ENCODE measurements at regions not wholly inside any gene's neighbourhood (a gene's known extent, or its start where the extent isn't known, plus 50 kb on each side); places are given as distances from the start of the nearest gene placed in this dataset.

DNA sequence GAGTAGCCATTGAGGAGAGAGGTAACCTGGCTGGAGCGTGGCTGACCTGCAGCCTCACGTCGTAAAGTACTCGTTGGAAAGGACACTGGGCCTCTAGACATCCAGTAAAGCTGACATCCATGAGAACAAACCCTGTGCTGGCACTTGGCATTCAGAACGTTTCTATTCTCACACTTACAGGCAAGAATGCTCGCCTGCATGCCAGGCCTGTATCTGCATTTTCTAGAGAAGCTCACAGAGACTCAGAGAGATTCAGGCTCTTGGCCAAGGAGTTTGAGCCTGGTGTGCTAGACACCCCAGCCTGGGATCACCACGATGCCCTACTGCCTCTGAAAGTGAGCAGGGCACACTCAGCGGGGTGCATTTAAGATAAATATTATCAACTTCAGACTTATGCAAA lies 379.8 kb upstream of the CDH4 start:
- DNase-seq: no peak
- no peak overlapping the region for H4K91ac ChIP-seq (ENCODE audit: insufficient read depth, low read depth, low read length)
- H2AK5ac ChIP-seq (ENCODE audit: low read depth, low read length): no peak overlapping the region
- H3K36me3 ChIP-seq (ENCODE audit: control insufficient read depth, insufficient read depth, low read length): no peaks in the 10 kb centered on the region
- H2AK9ac ChIP-seq (replicated peaks; ENCODE audit: low read depth, low read length, poor library complexity): no peak overlapping the region
- no peak overlapping the region for H2BK20ac ChIP-seq (ENCODE audit: low read depth, low read length)
- H3K23ac ChIP-seq (ENCODE audit: low read depth, low read length): no peak overlapping the region
- peaks cover 37% of the 10 kb centered on the region for H3K9me3 ChIP-seq (ENCODE audit: control insufficient read depth, insufficient read depth, low read length)
- H2BK5ac ChIP-seq (ENCODE audit: low read depth, low read length, poor library complexity, severe bottlenecking): no peak overlapping the region
- no peak overlapping the region for H3K4me3 ChIP-seq (ENCODE audit: insufficient read depth, low read depth, low read length)
- H3K4me1 ChIP-seq (ENCODE audit: control insufficient read depth, insufficient read depth, low read length): no peaks in the 10 kb centered on the region
- H3K9ac ChIP-seq (ENCODE audit: low read depth, low read length): no peak overlapping the region
- H3K4me2 ChIP-seq (ENCODE audit: low read depth, low read length): no peak overlapping the region
- no TSS peak for BruUV-seq (replicated peaks)
- CTCF ChIA-PET: no interaction called here
- no peak overlapping the region for H3K4ac ChIP-seq (ENCODE audit: low read depth, low read length)
- dilution Hi-C loops (cut with HindIII; ENCODE audit: low sequenced_read_pairs, unreplicated experiment) (no loop called here), intact Hi-C loops (cut with micrococcal nuclease) (no loop called here), in situ Hi-C loops (cut with MboI; ENCODE audit: low sequenced_read_pairs) (no loop called here)
- TF ChIP-seq BHLHE40 (IDR thresholded peaks at IDR 0.05; ENCODE audit: low read depth, low read length) (no peak), MXI1 (IDR thresholded peaks at IDR 0.05; ENCODE audit: borderline replicate concordance, low read depth, low read length) (no peak), CHD1 (IDR thresholded peaks at IDR 0.05; ENCODE audit: low read depth, low read length) (no peak), SMC3 (IDR thresholded peaks at IDR 0.05; ENCODE audit: low read depth, low read length) (no peak), RCOR1 (IDR thresholded peaks at IDR 0.05; ENCODE audit: insufficient replicate concordance, low read length) (no peak), RAD21 (IDR thresholded peaks at IDR 0.05; ENCODE audit: low read length) (no peak)
- TF ChIP-seq, protein P1, sequence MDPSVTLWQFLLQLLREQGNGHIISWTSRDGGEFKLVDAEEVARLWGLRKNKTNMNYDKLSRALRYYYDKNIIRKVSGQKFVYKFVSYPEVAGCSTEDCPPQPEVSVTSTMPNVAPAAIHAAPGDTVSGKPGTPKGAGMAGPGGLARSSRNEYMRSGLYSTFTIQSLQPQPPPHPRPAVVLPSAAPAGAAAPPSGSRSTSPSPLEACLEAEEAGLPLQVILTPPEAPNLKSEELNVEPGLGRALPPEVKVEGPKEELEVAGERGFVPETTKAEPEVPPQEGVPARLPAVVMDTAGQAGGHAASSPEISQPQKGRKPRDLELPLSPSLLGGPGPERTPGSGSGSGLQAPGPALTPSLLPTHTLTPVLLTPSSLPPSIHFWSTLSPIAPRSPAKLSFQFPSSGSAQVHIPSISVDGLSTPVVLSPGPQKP (IDR thresholded peaks at IDR 0.05; ENCODE audit: borderline replicate concordance, low read depth, low read length): no peak
- TF ChIP-seq, protein P2, sequence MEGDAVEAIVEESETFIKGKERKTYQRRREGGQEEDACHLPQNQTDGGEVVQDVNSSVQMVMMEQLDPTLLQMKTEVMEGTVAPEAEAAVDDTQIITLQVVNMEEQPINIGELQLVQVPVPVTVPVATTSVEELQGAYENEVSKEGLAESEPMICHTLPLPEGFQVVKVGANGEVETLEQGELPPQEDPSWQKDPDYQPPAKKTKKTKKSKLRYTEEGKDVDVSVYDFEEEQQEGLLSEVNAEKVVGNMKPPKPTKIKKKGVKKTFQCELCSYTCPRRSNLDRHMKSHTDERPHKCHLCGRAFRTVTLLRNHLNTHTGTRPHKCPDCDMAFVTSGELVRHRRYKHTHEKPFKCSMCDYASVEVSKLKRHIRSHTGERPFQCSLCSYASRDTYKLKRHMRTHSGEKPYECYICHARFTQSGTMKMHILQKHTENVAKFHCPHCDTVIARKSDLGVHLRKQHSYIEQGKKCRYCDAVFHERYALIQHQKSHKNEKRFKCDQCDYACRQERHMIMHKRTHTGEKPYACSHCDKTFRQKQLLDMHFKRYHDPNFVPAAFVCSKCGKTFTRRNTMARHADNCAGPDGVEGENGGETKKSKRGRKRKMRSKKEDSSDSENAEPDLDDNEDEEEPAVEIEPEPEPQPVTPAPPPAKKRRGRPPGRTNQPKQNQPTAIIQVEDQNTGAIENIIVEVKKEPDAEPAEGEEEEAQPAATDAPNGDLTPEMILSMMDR (conservative IDR thresholded peaks at IDR 0.05; ENCODE audit: low read depth, low read length): no peak
- TF ChIP-seq, protein P3, sequence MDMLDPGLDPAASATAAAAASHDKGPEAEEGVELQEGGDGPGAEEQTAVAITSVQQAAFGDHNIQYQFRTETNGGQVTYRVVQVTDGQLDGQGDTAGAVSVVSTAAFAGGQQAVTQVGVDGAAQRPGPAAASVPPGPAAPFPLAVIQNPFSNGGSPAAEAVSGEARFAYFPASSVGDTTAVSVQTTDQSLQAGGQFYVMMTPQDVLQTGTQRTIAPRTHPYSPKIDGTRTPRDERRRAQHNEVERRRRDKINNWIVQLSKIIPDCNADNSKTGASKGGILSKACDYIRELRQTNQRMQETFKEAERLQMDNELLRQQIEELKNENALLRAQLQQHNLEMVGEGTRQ (IDR thresholded peaks at IDR 0.05; ENCODE audit: low read depth, low read length): no peak
- ATAC-seq (ENCODE audit: low read depth): no peak
- H3K56ac ChIP-seq (ENCODE audit: extremely low read depth, insufficient read depth, low read length): no peak overlapping the region
- H3K18ac ChIP-seq (ENCODE audit: low read depth, low read length): no peak overlapping the region
- H3K27ac ChIP-seq (ENCODE audit: insufficient read depth, low read length): no peak overlapping the region
- H4K20me1 ChIP-seq (ENCODE audit: insufficient read depth, low read length): no peaks in the 10 kb centered on the region
- no peak overlapping the region for H3K14ac ChIP-seq (replicated peaks; ENCODE audit: low read depth, low read length)
- H4K8ac ChIP-seq (ENCODE audit: low read depth in 2 of 2, low read length in 2 of 2): no peak overlapping the region
- H4K5ac ChIP-seq (ENCODE audit: low read depth, low read length): no peak overlapping the region
- H2BK120ac ChIP-seq (ENCODE audit: low read depth, low read length): no peak overlapping the region
- H2BK15ac ChIP-seq (ENCODE audit: low read depth, low read length): no peak overlapping the region
- no peaks in the 10 kb centered on the region for H3K79me1 ChIP-seq (ENCODE audit: low read depth in 1 of 2, low read length in 2 of 2)
- no peaks in the 10 kb centered on the region for H3K9me1 ChIP-seq (ENCODE audit: insufficient read depth, low read length)
- no peaks in the 10 kb centered on the region for H3K27me3 ChIP-seq (ENCODE audit: control insufficient read depth, insufficient read depth, low read length)
- no peak overlapping the region for H2AFZ ChIP-seq (replicated peaks; ENCODE audit: low read length, poor library complexity)
- POLR2A ChIA-PET (ENCODE audit: unreplicated experiment): no interaction called here
- no CpG with 5 or more reads among the region's 8 CpGs for WGBS, 2 experiments (ENCODE audit: extremely low coverage in 2 of 2, insufficient read length in 1 of 2)
